H1 (cell line): ENCODE measurements at regions not wholly inside any gene's neighbourhood (a gene's known extent, or its start where the extent isn't known, plus 50 kb on each side); places are given as distances from the start of the nearest gene placed in this dataset.

Experiments
- CTCF ChIA-PET: fragments of 300-600 bp; sonication (Branson Sonifier 250); formaldehyde crosslinking; loops from one replicate; lab custom pipeline; 2021; ENCODE audit not compliant: partially characterized antibody; lab: Charles Lee
- POLR2A ChIA-PET: fragments of 300-600 bp; sonication (Branson Sonifier 250); formaldehyde crosslinking; loops from one replicate; lab custom pipeline; 2021; ENCODE audit warnings: inconsistent platforms; ENCODE audit not compliant: partially characterized antibody; lab: Charles Lee
- DNase-seq, 2 experiments: peaks; one replicate each; pipeline versions ENCODE4 v3.0.0 to v3.0.0-alpha.2; 2010 to 2022; ENCODE audit warnings: low spot score in 2 of 2, low read depth in 1 of 2, mixed read lengths in 1 of 2
- FAIRE-seq: peaks from 2 replicates; lab custom pipeline; 2011; peaks lifted over from hg19 to GRCh38; lab: Jason Lieb, UNC
- H2AFZ ChIP-seq: 2 replicates; pipeline ENCODE4 v1.8.1; 2012; ENCODE audit warnings: low read length, inconsistent platforms
- H2AK5ac ChIP-seq: 2 replicates; pipeline ENCODE4 v1.6.1; 2013; ENCODE audit warnings: low read depth, low read length
- H2BK120ac ChIP-seq: replicated peaks from 2 replicates; pipeline ENCODE3; 2013; ENCODE audit warnings: low read depth, low read length, inconsistent platforms
- H2BK12ac ChIP-seq: 2 replicates; pipeline ENCODE4 v1.6.1; 2013; ENCODE audit warnings: low read depth, low read length
- H2BK15ac ChIP-seq: 2 replicates; pipeline ENCODE4 v1.6.1; 2013; ENCODE audit warnings: low read length
- H2BK20ac ChIP-seq: 2 replicates; pipeline ENCODE4 v1.6.1; 2013; ENCODE audit warnings: low read length
- H2BK5ac ChIP-seq: 2 replicates; pipeline ENCODE4 v1.6.1; 2013; ENCODE audit warnings: low read depth, low read length
- H3K14ac ChIP-seq: 2 replicates; pipeline ENCODE4 v1.6.1; 2013; ENCODE audit warnings: inconsistent platforms; ENCODE audit not compliant: insufficient read length
- H3K18ac ChIP-seq: 2 replicates; pipeline ENCODE4 v1.6.1; 2013; ENCODE audit warnings: low read length; ENCODE audit errors: extremely low read depth
- H3K23ac ChIP-seq: 2 replicates; pipeline ENCODE4 v1.6.1; 2013; ENCODE audit warnings: inconsistent platforms; ENCODE audit not compliant: insufficient read length
- H3K23me2 ChIP-seq: 2 replicates; pipeline ENCODE4 v1.6.1; 2013; ENCODE audit warnings: low read depth, low read length
- H3K27ac ChIP-seq: 2 replicates; pipeline ENCODE4 v1.6.1; 2011; ENCODE audit warnings: low read depth, low read length, inconsistent platforms
- H3K27me3 ChIP-seq, 4 experiments: replicated peaks in 1 of 4; 1 replicate in 1 of 4; 2 replicates in 3 of 4; pipeline versions ENCODE4 v1.6.1 to v1.8.1; 2011 to 2013; ENCODE audit warnings: low read length in 3 of 4, mild to moderate bottlenecking in 3 of 4, inconsistent platforms in 2 of 4, mixed read lengths in 2 of 4, moderate library complexity in 1 of 4; ENCODE audit not compliant: control insufficient read depth in 3 of 4, insufficient read depth in 3 of 4; ENCODE audit errors: extremely low read depth in 1 of 4
- H3K36me3 ChIP-seq, 4 experiments: 2 replicates each; pipeline versions ENCODE4 v1.6.1 to v1.8.1; 2011 to 2013; ENCODE audit warnings: mild to moderate bottlenecking in 4 of 4, low read length in 3 of 4, moderate library complexity in 2 of 4, control low read depth in 1 of 4, inconsistent platforms in 1 of 4; ENCODE audit not compliant: insufficient read depth in 4 of 4, control insufficient read depth in 2 of 4
- H3K4ac ChIP-seq: replicated peaks from 2 replicates; pipeline ENCODE3; 2013; ENCODE audit warnings: low read length, low read depth, mixed read lengths, inconsistent platforms; ENCODE audit not compliant: insufficient read length
- H3K4me1 ChIP-seq, 4 experiments: replicated peaks in 1 of 4; 1 replicate in 1 of 4; 2 replicates in 3 of 4; pipeline versions ENCODE4 v1.6.1 to v1.8.1; 2011 to 2013; ENCODE audit warnings: low read length in 3 of 4, inconsistent platforms in 2 of 4, mixed read lengths in 1 of 4; ENCODE audit not compliant: insufficient read depth in 4 of 4, control insufficient read depth in 3 of 4
- H3K4me2 ChIP-seq, 2 experiments: 2 replicates each; pipeline versions ENCODE4 v1.6.1 to v1.8.1; 2011 to 2013; ENCODE audit warnings: low read depth in 2 of 2, low read length in 2 of 2, control low read depth in 1 of 2, inconsistent platforms in 1 of 2, mild to moderate bottlenecking in 1 of 2; ENCODE audit not compliant: insufficient read depth in 1 of 2
- H3K4me3 ChIP-seq, 4 experiments: fragments of 200-600, 300-600 bp in 1 of 4; sonication (generic), shearing (Covaris generic), sonication (Bioruptor Twin) in 1 of 4; 2 replicates each; pipeline versions ENCODE4 v1.5.1 to v1.8.1; 2011 to 2016; ENCODE audit warnings: low read length in 4 of 4, low read depth in 3 of 4, control low read depth in 2 of 4, inconsistent platforms in 2 of 4, mild to moderate bottlenecking in 2 of 4, mixed read lengths in 1 of 4, moderate library complexity in 1 of 4; ENCODE audit not compliant: insufficient read depth in 2 of 4; ENCODE audit errors: extremely low read depth in 1 of 4
- H3K56ac ChIP-seq: replicated peaks from 2 replicates; pipeline ENCODE3; 2013; ENCODE audit warnings: low read depth, mild to moderate bottlenecking, mixed read lengths, low read length, inconsistent platforms; ENCODE audit not compliant: insufficient read length
- H3K79me1 ChIP-seq: 2 replicates; pipeline ENCODE4 v1.6.1; 2013; ENCODE audit warnings: low read depth, low read length, control low read depth
- H3K79me2 ChIP-seq, 2 experiments: 2 replicates each; pipeline versions ENCODE4 v1.6.1 to v1.8.1; 2012 to 2013; ENCODE audit warnings: low read length in 2 of 2, mild to moderate bottlenecking in 2 of 2, inconsistent platforms in 1 of 2; ENCODE audit not compliant: insufficient read depth in 2 of 2, control insufficient read depth in 1 of 2
- H3K9ac ChIP-seq, 4 experiments: replicated peaks in 1 of 4; 1 replicate in 1 of 4; 2 replicates in 3 of 4; pipeline versions ENCODE4 v1.6.1 to v1.8.1; 2011 to 2013; ENCODE audit warnings: low read depth in 3 of 4, low read length in 3 of 4, control low read depth in 2 of 4, mild to moderate bottlenecking in 2 of 4, moderate library complexity in 2 of 4, inconsistent platforms in 1 of 4; ENCODE audit errors: extremely low read depth in 1 of 4
- H3K9me3 ChIP-seq, 2 experiments: 2 replicates each; pipeline versions ENCODE4 v1.6.1 to v1.8.1; 2012 to 2013; ENCODE audit warnings: mild to moderate bottlenecking in 2 of 2, moderate library complexity in 2 of 2, control low read depth in 1 of 2, inconsistent platforms in 1 of 2, low read depth in 1 of 2, low read length in 1 of 2, mixed read lengths in 1 of 2; ENCODE audit not compliant: insufficient read depth in 2 of 2
- H4K20me1 ChIP-seq, 2 experiments: replicated peaks in 1 of 2; 2 replicates each; pipeline versions ENCODE3 to v1.8.1; 2011 to 2013; ENCODE audit warnings: inconsistent platforms in 2 of 2, low read length in 2 of 2, mild to moderate bottlenecking in 1 of 2; ENCODE audit not compliant: insufficient read depth in 2 of 2, control insufficient read depth in 1 of 2
- H4K5ac ChIP-seq: 2 replicates; pipeline ENCODE4 v1.6.1; 2013; ENCODE audit warnings: low read length, low read depth, mixed read lengths, inconsistent platforms; ENCODE audit not compliant: insufficient read length
- H4K8ac ChIP-seq: 2 replicates; pipeline ENCODE4 v1.8.0; 2013; ENCODE audit warnings: mild to moderate bottlenecking, moderate library complexity, low read length, inconsistent platforms; ENCODE audit not compliant: insufficient read depth; ENCODE audit errors: extremely low read depth
- H4K91ac ChIP-seq: replicated peaks from 2 replicates; pipeline ENCODE3; 2013; ENCODE audit warnings: low read length, mixed read lengths, inconsistent platforms; ENCODE audit not compliant: insufficient read length
- ATF3 ChIP-seq: IDR thresholded peaks from 2 replicates; pipeline ENCODE4 v1.6.1; 2011; ENCODE audit warnings: low read depth, mild to moderate bottlenecking, low read length; ENCODE audit not compliant: insufficient read depth
- BCL11A ChIP-seq, 2 experiments: IDR thresholded peaks; one replicate each; pipeline ENCODE4 v1.6.1; 2011; ENCODE audit warnings: low read depth in 2 of 2, low read length in 2 of 2, mild to moderate bottlenecking in 2 of 2
- HDAC6 ChIP-seq: IDR thresholded peaks from one replicate; pipeline ENCODE4 v1.7.1; 2012; ENCODE audit warnings: low read depth, mild to moderate bottlenecking, inconsistent platforms, low read length, moderate library complexity
- KDM1A ChIP-seq: fragments of 200-600, 300-600 bp; sonication (generic); IDR thresholded peaks from 2 replicates; pipeline ENCODE4 v1.7.1; 2016; ENCODE audit warnings: mild to moderate bottlenecking, low read length, borderline replicate concordance
- PHF8 ChIP-seq: fragments of 200-600 bp; sonication (generic); conservative IDR thresholded peaks from 2 replicates; pipeline ENCODE4 v1.7.1; 2012; ENCODE audit warnings: low read depth, mild to moderate bottlenecking, inconsistent platforms, low read length, moderate library complexity
- POLR2A ChIP-seq, 2 experiments: IDR thresholded peaks; 1 replicate in 1 of 2; 2 replicates in 1 of 2; pipeline ENCODE4 v1.6.1; 2011; ENCODE audit warnings: low read depth in 2 of 2, low read length in 2 of 2, mild to moderate bottlenecking in 2 of 2; ENCODE audit errors: control extremely low read depth in 1 of 2
- POLR2AphosphoS5 ChIP-seq: IDR thresholded peaks from 2 replicates; pipeline ENCODE4 v1.6.1; 2011; ENCODE audit warnings: low read depth, low read length
- POU5F1 ChIP-seq: IDR thresholded peaks from 2 replicates; pipeline ENCODE4 v1.6.1; 2011; ENCODE audit warnings: low read depth, mild to moderate bottlenecking, low read length, moderate library complexity
- SP4 ChIP-seq: IDR thresholded peaks from 2 replicates; pipeline ENCODE4 v1.6.1; 2012; ENCODE audit warnings: low read length, inconsistent platforms
- USF2 ChIP-seq: IDR thresholded peaks from 2 replicates; pipeline ENCODE4 v1.6.1; 2011; ENCODE audit warnings: low read length, improper control_type of control experiment
- WGBS, 2 experiments: shearing (Covaris generic) in 1 of 2; methylation state at CpG; one replicate each; pipeline versions ENCODE4 v1.1.6 to v1.1.7; 2013 to 2015; ENCODE audit warnings: low lambda C conversion rate in 2 of 2, mixed read lengths in 2 of 2, inconsistent platforms in 1 of 2, low coverage in 1 of 2, missing lambda C conversion rate in 1 of 2; ENCODE audit not compliant: insufficient replicate concordance in 2 of 2, insufficient coverage in 1 of 2, insufficient read length in 1 of 2; ENCODE audit errors: extremely low coverage in 1 of 2, missing lambda C conversion rate in 1 of 2; 5-methylcytosine and 5-hydroxymethylcytosine counted together
- TF ChIP-seq, protein P1 (sequence below), 3 experiments: IDR thresholded peaks; 1 replicate in 2 of 3; 2 replicates in 1 of 3; pipeline versions ENCODE4 v1.5.1 to v1.6.1; 2011; ENCODE audit warnings: low read length in 3 of 3, mild to moderate bottlenecking in 3 of 3, inconsistent platforms in 2 of 3, low read depth in 1 of 3, moderate library complexity in 1 of 3; ENCODE audit not compliant: insufficient read depth in 1 of 3; ENCODE audit errors: control extremely low read depth in 1 of 3

- Histone ChIP-seq H3K23ac (no peak overlapping the region), H3K4me2 (no peak overlapping the region), H2BK120ac (no peak overlapping the region), H3K4me3 (no peak overlapping the region), H3K14ac (no peak overlapping the region), H4K5ac (no peak overlapping the region), H3K79me1 (no peaks in the 10 kb centered on the region), H3K9me3 (no peaks in the 10 kb centered on the region), H2BK15ac (no peak overlapping the region), H3K9ac (no peak overlapping the region), H2BK12ac (no peak overlapping the region), H3K27me3 (no peaks in the 10 kb centered on the region), H3K56ac (no peak overlapping the region), H3K4ac (no peak overlapping the region), H3K79me2 (no peaks in the 10 kb centered on the region), H3K36me3 (no peaks in the 10 kb centered on the region), H2AFZ (no peak overlapping the region), H3K27ac (no peak overlapping the region), H3K18ac (no peak overlapping the region), H4K8ac (no peak overlapping the region), H4K20me1 (no peaks in the 10 kb centered on the region), H4K91ac (no peak overlapping the region), H2BK20ac (no peak overlapping the region), H2AK5ac (no peak overlapping the region), H3K23me2 (no peaks in the 10 kb centered on the region), H2BK5ac (no peak overlapping the region), H3K4me1 (no peaks in the 10 kb centered on the region)
- 100% methylated on average over 1 of the region's 1 CpG; no CpG with 5 or more reads in 1 of the 2 experiments for WGBS, 2 experiments
- DNase-seq (no peak), FAIRE-seq (no peak)
- ChIA-PET CTCF (interaction anchor here (0.6 kb wide), 1 partner anchor 643 kb away, joined by 5 read pairs; no protein-coding TSS in a partner anchor), POLR2A (no interaction called here)
- TF ChIP-seq ATF3 (no peak), KDM1A (no peak), SP4 (no peak), POLR2A (IDR thresholded peaks at IDR 0.05; ENCODE audit: control extremely low read depth in 1 of 2, low read depth in 2 of 2, low read length in 2 of 2) (no peak), USF2 (no peak), PHF8 (no peak), POU5F1 (no peak), BCL11A (IDR thresholded peaks at IDR 0.05; ENCODE audit: low read depth in 2 of 2, low read length in 2 of 2) (no peak), POLR2AphosphoS5 (no peak), HDAC6 (no peak)
- TF ChIP-seq, protein P1, sequence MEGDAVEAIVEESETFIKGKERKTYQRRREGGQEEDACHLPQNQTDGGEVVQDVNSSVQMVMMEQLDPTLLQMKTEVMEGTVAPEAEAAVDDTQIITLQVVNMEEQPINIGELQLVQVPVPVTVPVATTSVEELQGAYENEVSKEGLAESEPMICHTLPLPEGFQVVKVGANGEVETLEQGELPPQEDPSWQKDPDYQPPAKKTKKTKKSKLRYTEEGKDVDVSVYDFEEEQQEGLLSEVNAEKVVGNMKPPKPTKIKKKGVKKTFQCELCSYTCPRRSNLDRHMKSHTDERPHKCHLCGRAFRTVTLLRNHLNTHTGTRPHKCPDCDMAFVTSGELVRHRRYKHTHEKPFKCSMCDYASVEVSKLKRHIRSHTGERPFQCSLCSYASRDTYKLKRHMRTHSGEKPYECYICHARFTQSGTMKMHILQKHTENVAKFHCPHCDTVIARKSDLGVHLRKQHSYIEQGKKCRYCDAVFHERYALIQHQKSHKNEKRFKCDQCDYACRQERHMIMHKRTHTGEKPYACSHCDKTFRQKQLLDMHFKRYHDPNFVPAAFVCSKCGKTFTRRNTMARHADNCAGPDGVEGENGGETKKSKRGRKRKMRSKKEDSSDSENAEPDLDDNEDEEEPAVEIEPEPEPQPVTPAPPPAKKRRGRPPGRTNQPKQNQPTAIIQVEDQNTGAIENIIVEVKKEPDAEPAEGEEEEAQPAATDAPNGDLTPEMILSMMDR (IDR thresholded peaks at IDR 0.05; ENCODE audit: control extremely low read depth in 1 of 3, insufficient read depth in 1 of 3, low read depth in 1 of 3, low read length in 3 of 3) = no peak
Observed at GRCh38 chr3:166005126-166005525, 167.9 kb upstream of the BCHE start.
